ENCODE measurements at regions not wholly inside any gene's neighbourhood (a gene's known extent, or its start where the extent isn't known, plus 50 kb on each side); places are given as distances from the start of the nearest gene placed in this dataset.

DNA sequence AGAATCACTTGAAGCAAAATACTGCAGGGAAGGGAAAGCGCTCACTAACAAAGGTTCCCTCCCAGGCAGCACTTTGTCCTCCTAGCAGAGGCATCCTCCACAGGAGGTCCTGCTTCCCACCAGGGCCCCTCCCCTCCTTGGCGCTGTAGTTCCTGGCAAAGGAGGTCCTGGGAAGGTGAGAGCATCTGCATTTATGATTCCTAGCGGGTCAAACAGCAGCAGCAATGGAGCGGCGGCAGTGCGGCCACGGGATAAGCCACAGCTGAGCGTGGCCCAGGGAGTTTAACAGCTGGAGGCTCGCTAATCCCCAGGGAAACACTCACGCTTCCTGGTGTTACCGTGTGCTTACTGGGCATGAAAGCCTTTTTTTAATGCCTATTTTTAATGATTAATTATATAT, 185.8 kb downstream of the TTLL2 start:
- TF ChIP-seq, protein P1, sequence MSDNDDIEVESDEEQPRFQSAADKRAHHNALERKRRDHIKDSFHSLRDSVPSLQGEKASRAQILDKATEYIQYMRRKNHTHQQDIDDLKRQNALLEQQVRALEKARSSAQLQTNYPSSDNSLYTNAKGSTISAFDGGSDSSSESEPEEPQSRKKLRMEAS (IDR thresholded peaks at IDR 0.05; ENCODE audit: low read depth, low read length), result no peak
- TF ChIP-seq MYC (IDR thresholded peaks at IDR 0.05; ENCODE audit: low read depth, low read length), result no peak
- TF ChIP-seq POLR2A (IDR thresholded peaks at IDR 0.05; ENCODE audit: extremely low read depth, insufficient read length), result no peak
- TF ChIP-seq, protein P2, sequence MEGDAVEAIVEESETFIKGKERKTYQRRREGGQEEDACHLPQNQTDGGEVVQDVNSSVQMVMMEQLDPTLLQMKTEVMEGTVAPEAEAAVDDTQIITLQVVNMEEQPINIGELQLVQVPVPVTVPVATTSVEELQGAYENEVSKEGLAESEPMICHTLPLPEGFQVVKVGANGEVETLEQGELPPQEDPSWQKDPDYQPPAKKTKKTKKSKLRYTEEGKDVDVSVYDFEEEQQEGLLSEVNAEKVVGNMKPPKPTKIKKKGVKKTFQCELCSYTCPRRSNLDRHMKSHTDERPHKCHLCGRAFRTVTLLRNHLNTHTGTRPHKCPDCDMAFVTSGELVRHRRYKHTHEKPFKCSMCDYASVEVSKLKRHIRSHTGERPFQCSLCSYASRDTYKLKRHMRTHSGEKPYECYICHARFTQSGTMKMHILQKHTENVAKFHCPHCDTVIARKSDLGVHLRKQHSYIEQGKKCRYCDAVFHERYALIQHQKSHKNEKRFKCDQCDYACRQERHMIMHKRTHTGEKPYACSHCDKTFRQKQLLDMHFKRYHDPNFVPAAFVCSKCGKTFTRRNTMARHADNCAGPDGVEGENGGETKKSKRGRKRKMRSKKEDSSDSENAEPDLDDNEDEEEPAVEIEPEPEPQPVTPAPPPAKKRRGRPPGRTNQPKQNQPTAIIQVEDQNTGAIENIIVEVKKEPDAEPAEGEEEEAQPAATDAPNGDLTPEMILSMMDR (IDR thresholded peaks at IDR 0.05; ENCODE audit: low read depth, low read length), result no peak
- no peak overlapping the region for H3K4me3 ChIP-seq (ENCODE audit: low read depth, low read length)
- no peak for DNase-seq (ENCODE audit: low read depth)

DNA sequence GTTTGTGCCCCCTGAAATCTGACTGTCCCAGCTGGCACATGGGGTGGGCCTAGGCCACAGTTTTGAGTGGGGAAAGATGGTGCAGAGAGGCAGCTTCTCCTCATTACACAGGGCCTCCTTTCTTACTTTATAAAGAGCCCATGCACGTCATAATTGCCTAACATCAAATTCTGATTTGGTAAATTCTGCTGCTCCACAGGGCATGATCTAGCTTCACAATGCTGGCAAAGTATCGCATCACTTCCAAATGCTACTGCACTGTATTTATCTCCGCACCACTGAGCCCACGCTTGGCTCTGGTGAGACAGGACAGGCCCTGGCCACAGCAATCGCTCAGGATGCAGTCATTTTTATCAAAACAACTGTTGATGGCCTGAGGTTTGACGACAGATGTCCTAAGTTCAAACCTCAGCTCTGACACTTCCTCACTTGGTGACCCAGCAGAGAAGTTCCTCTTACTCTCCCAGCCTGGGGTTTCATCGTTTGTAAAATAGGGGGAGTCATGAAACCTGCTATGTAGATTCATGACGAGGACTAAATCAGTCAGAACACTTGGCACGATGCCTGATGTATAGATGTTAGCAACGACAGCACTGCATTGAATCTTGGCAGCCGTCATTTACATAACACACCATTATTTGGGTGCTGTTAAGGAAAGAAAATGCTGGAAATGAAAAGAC, 187.9 kb downstream of the TTLL2 start:
- H3K4me3 ChIP-seq (ENCODE audit: low read depth, low read length), result no peak overlapping the region
- TF ChIP-seq, protein P2 (IDR thresholded peaks at IDR 0.05; ENCODE audit: low read depth, low read length), result no peak
- DNase-seq (ENCODE audit: low read depth), result no peak

DNA sequence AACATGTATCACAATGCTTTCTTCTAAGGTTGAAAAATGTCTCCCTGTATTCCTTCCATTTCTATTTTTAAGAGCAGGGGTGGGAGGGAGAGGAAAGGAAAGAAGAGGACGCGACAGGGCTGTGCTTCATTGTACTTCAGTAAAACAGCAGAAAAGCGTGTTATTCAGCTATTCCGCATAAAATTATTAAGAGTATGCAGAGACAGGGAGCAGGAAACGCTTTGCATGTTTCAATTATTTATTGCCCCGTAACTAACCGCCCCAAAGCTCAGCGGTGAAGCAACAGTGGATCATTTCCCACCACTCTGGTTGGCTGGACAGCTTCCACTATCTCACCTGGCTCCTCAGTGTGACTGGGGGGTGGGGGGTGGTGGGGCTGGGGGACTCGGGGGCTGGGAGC, 188.9 kb downstream of the TTLL2 start:
- DNase-seq (ENCODE audit: low read depth), result no peak
- TF ChIP-seq, protein P2 (IDR thresholded peaks at IDR 0.05; ENCODE audit: low read depth, low read length), result no peak
- TF ChIP-seq MYC (IDR thresholded peaks at IDR 0.05; ENCODE audit: low read depth, low read length) (no peak), POLR2A (IDR thresholded peaks at IDR 0.05; ENCODE audit: extremely low read depth, insufficient read length) (no peak)
- TF ChIP-seq, protein P1 (IDR thresholded peaks at IDR 0.05; ENCODE audit: low read depth, low read length), result no peak
- H3K4me3 ChIP-seq (ENCODE audit: low read depth, low read length), result no peak overlapping the region

DNA sequence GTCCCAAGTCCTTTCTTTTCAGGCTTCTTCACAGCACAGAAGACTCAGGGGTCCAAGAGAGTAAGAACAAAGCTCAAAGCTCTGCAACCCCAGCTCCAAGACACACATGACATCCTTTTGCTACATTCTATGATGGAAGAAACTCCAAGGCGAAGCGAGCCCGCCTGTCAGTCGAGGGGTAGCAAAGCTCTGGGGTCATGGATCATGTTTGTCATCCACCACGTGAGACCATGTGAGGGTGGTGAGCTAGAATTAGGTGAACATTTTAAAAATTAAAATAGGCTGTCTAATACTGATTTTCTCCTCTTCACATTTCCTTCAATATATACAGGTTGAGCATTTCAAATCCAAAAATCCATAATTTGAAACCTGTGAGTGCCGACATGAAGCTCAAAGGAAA, 189.6 kb downstream of the TTLL2 start:
- TF ChIP-seq, protein P1 (IDR thresholded peaks at IDR 0.05; ENCODE audit: low read depth, low read length), result no peak
- TF ChIP-seq MYC (IDR thresholded peaks at IDR 0.05; ENCODE audit: low read depth, low read length) (no peak), POLR2A (IDR thresholded peaks at IDR 0.05; ENCODE audit: extremely low read depth, insufficient read length) (no peak)
- TF ChIP-seq, protein P2 (IDR thresholded peaks at IDR 0.05; ENCODE audit: low read depth, low read length), result no peak
- no peak overlapping the region for H3K4me3 ChIP-seq (ENCODE audit: low read depth, low read length)
- DNase-seq (ENCODE audit: low read depth), result no peak

DNA sequence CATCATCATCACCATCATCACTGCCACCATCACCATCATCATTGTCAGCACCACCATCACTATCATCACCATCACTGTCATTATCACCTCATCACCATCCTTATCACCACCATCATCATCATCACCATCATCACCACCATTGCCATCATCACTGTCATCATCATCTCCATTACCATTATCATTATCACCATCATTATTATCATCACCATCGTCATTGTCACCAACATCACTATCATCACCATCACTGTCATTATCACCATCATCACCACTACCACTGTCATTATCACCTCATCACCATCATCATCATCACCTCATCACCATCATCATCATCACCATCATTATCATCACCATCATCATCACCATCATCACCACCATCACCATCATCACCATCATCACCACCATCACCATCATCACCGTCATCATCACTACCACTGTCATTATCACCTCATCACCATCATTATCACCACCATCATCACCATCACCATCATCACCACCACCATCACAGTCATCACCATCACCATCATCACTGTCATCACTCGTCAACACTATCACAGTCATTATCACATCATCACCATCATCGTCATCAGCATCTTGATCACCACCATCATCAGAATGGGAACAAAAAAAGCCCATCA, 191.1 kb downstream of the TTLL2 start:
- H3K4me3 ChIP-seq (ENCODE audit: low read depth, low read length), result no peak overlapping the region
- no peak for TF ChIP-seq MYC (IDR thresholded peaks at IDR 0.05; ENCODE audit: low read depth, low read length)
- TF ChIP-seq POLR2A (IDR thresholded peaks at IDR 0.05; ENCODE audit: extremely low read depth, insufficient read length), result no peak
- TF ChIP-seq, protein P2 (IDR thresholded peaks at IDR 0.05; ENCODE audit: low read depth, low read length), result no peak
- TF ChIP-seq, protein P1 (IDR thresholded peaks at IDR 0.05; ENCODE audit: low read depth, low read length), result no peak
- DNase-seq (ENCODE audit: low read depth), result no peak

Data from NB4 (cell line).